ENCODE measurements at regions not wholly inside any gene's neighbourhood (a gene's known extent, or its start where the extent isn't known, plus 50 kb on each side); places are given as distances from the start of the nearest gene placed in this dataset.

GRCh38 chr14:106044515-106044914 lies 518.1 kb downstream of the TMEM121 start:
- no peak for TF ChIP-seq EZH2 (IDR thresholded peaks at IDR 0.05; ENCODE audit: insufficient read depth, low read length)
- TF ChIP-seq CTCF (IDR thresholded peaks at IDR 0.05; ENCODE audit: insufficient read depth, low read depth, low read length): no peak
- Histone ChIP-seq H3K4me3 (ENCODE audit: insufficient read depth, low read depth, low read length) (no peak overlapping the region), H4K20me1 (ENCODE audit: insufficient read depth, low read length) (no peaks in the 10 kb centered on the region), H3K27ac (ENCODE audit: low read depth, low read length) (no peak overlapping the region), H3K4me1 (ENCODE audit: insufficient read depth, low read length) (no peaks in the 10 kb centered on the region), H3K9me3 (ENCODE audit: insufficient read depth, low read depth, low read length) (peaks cover 2% of the 10 kb centered on the region), H2AFZ (ENCODE audit: low read depth, low read length) (no peak overlapping the region), H3K36me3 (ENCODE audit: insufficient read depth, low read length) (no peaks in the 10 kb centered on the region), H3K79me2 (ENCODE audit: insufficient read depth, low read length) (no peaks in the 10 kb centered on the region), H3K27me3 (ENCODE audit: insufficient read depth, low read length) (no peaks in the 10 kb centered on the region), H3K4me2 (ENCODE audit: low read length) (no peak overlapping the region), H3K9ac (ENCODE audit: low read length) (no peak overlapping the region)
- Mint-ChIP-seq H3K27ac (ENCODE audit: unreplicated experiment) (no peak overlapping the region), H3K27me3 (ENCODE audit: low read depth, unreplicated experiment) (no peaks in the 10 kb centered on the region), H3K4me3 (ENCODE audit: unreplicated experiment) (no peak overlapping the region), H3K36me3 (ENCODE audit: low read depth, unreplicated experiment) (no peaks in the 10 kb centered on the region), H3K4me1 (ENCODE audit: low read depth, unreplicated experiment) (no peaks in the 10 kb centered on the region), H3K9me3 (ENCODE audit: unreplicated experiment) (peaks cover 11% of the 10 kb centered on the region)
- no peak for DNase-seq (ENCODE audit: low read depth)
- FAIRE-seq: no peak

GRCh38 chr14:106044949-106045596 lies 518.7 kb downstream of the TMEM121 start:
- Histone ChIP-seq H3K79me2 (ENCODE audit: insufficient read depth, low read length) (no peaks in the 10 kb centered on the region), H3K36me3 (ENCODE audit: insufficient read depth, low read length) (no peaks in the 10 kb centered on the region), H3K27me3 (ENCODE audit: insufficient read depth, low read length) (no peaks in the 10 kb centered on the region), H3K9me3 (ENCODE audit: insufficient read depth, low read depth, low read length) (peaks cover 2% of the 10 kb centered on the region), H3K4me2 (ENCODE audit: low read length) (no peak overlapping the region), H3K9ac (ENCODE audit: low read length) (no peak overlapping the region), H3K27ac (ENCODE audit: low read depth, low read length) (no peak overlapping the region), H3K4me3 (ENCODE audit: insufficient read depth, low read depth, low read length) (no peak overlapping the region), H3K4me1 (ENCODE audit: insufficient read depth, low read length) (no peaks in the 10 kb centered on the region), H2AFZ (ENCODE audit: low read depth, low read length) (no peak overlapping the region), H4K20me1 (ENCODE audit: insufficient read depth, low read length) (no peaks in the 10 kb centered on the region)
- Mint-ChIP-seq H3K4me1 (ENCODE audit: low read depth, unreplicated experiment) (no peaks in the 10 kb centered on the region), H3K27ac (ENCODE audit: unreplicated experiment) (no peak overlapping the region), H3K36me3 (ENCODE audit: low read depth, unreplicated experiment) (no peaks in the 10 kb centered on the region), H3K9me3 (ENCODE audit: unreplicated experiment) (peaks cover 11% of the 10 kb centered on the region), H3K4me3 (ENCODE audit: unreplicated experiment) (no peak overlapping the region), H3K27me3 (ENCODE audit: low read depth, unreplicated experiment) (no peaks in the 10 kb centered on the region)
- FAIRE-seq (no peak), DNase-seq (ENCODE audit: low read depth) (no peak)
- TF ChIP-seq EZH2 (IDR thresholded peaks at IDR 0.05; ENCODE audit: insufficient read depth, low read length) (no peak), CTCF (IDR thresholded peaks at IDR 0.05; ENCODE audit: insufficient read depth, low read depth, low read length) (no peak)

- no peaks in the 10 kb centered on the region for H3K36me3 ChIP-seq (ENCODE audit: insufficient read depth, low read length)
- H3K36me3 Mint-ChIP-seq (ENCODE audit: low read depth, unreplicated experiment): no peaks in the 10 kb centered on the region
- TF ChIP-seq EZH2 (IDR thresholded peaks at IDR 0.05; ENCODE audit: insufficient read depth, low read length): no peak
- no peak for TF ChIP-seq CTCF (IDR thresholded peaks at IDR 0.05; ENCODE audit: insufficient read depth, low read depth, low read length)
- peaks cover 2% of the 10 kb centered on the region for H3K9me3 ChIP-seq (ENCODE audit: insufficient read depth, low read depth, low read length)
- H3K27ac ChIP-seq (ENCODE audit: low read depth, low read length): no peak overlapping the region
- no peaks in the 10 kb centered on the region for H3K9me3 Mint-ChIP-seq (ENCODE audit: unreplicated experiment)
- H4K20me1 ChIP-seq (ENCODE audit: insufficient read depth, low read length): no peaks in the 10 kb centered on the region
- DNase-seq (ENCODE audit: low read depth) (no peak), FAIRE-seq (no peak)
- no peaks in the 10 kb centered on the region for H3K27me3 Mint-ChIP-seq (ENCODE audit: low read depth, unreplicated experiment)
- no peaks in the 10 kb centered on the region for H3K79me2 ChIP-seq (ENCODE audit: insufficient read depth, low read length)
- no peaks in the 10 kb centered on the region for H3K4me1 Mint-ChIP-seq (ENCODE audit: low read depth, unreplicated experiment)
- H3K4me3 Mint-ChIP-seq (ENCODE audit: unreplicated experiment): no peak overlapping the region
- H3K4me1 ChIP-seq (ENCODE audit: insufficient read depth, low read length): no peaks in the 10 kb centered on the region
- no peak overlapping the region for H3K9ac ChIP-seq (ENCODE audit: low read length)
- no peak overlapping the region for H3K27ac Mint-ChIP-seq (ENCODE audit: unreplicated experiment)
- no peak overlapping the region for H3K4me3 ChIP-seq (ENCODE audit: insufficient read depth, low read depth, low read length)
- H3K27me3 ChIP-seq (ENCODE audit: insufficient read depth, low read length): no peaks in the 10 kb centered on the region
- no peak overlapping the region for H2AFZ ChIP-seq (ENCODE audit: low read depth, low read length)
- no peak overlapping the region for H3K4me2 ChIP-seq (ENCODE audit: low read length)
Measured at GRCh38 chr14:106051796-106052195, 525.4 kb downstream of the TMEM121 start.
